Stimulated activated CD4-positive, alpha-beta T cell treated with anti-CD3 and anti-CD28 coated beads, Interleukin-12 subunit alpha, Interleukin-12 subunit beta, amount 100 ng/mL, for 48 hours (primary cell): ENCODE measurements at regions not wholly inside any gene's neighbourhood (a gene's known extent, or its start where the extent isn't known, plus 50 kb on each side); places are given as distances from the start of the nearest gene placed in this dataset.
"Not testable (repeated sequence)": the region's sequence is repeated elsewhere in the genome, so short reads cannot be mapped to it uniquely, and the experiment has no call there.

Source experiments
- DNase-seq, 3 donors: peaks; one replicate each; pipeline ENCODE4 v3.0.0-alpha.2; 2020; ENCODE audit warnings: low read depth in 2 of 3, low spot score in 1 of 3

DNA sequence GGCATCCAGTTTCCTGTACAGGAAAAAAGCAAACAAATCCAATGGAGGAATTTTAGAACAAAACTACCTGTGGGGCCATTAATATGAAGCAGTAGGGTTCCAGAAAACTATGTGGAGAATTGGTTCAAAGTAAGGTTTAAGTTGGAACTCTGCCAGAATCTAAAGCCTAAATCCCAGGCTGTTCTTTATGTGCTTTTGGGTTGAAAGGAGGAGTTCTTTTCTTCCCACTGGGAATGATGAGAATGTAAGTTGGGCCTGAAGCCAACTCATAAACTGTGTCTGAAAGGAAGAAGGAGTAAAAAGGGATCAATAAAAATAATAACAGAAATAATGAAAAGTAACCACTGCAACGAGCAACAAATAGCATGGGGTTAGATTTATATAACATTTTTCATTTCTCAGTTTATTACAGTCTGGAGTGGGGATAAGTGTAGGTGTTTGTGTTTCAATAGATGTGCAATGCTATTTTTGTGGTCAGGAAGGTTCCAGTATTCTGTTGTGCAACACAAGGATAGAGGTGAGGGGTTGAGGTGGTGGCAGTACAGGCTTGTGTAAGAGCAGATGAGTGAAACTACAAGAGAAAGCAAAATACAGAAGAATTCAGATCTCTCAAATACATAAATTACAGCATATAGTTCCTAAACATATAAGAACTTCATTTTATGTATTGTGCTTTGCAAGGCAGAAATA lies 373.6 kb downstream of the EMP1 start:
- no peak for DNase-seq

- no peak for DNase-seq
Measured at GRCh38 chr12:13566292-13566691, 369.8 kb downstream of the EMP1 start.

- DNase-seq = no peak
Measured at GRCh38 chr12:13564266-13564810, 367.8 kb downstream of the EMP1 start.

- DNase-seq = no peak
Measured at GRCh38 chr12:13563743-13564125, 367.2 kb downstream of the EMP1 start.

GRCh38 chr12:13562915-13563742 lies 366.6 kb downstream of the EMP1 start:
- no peak for DNase-seq

DNA sequence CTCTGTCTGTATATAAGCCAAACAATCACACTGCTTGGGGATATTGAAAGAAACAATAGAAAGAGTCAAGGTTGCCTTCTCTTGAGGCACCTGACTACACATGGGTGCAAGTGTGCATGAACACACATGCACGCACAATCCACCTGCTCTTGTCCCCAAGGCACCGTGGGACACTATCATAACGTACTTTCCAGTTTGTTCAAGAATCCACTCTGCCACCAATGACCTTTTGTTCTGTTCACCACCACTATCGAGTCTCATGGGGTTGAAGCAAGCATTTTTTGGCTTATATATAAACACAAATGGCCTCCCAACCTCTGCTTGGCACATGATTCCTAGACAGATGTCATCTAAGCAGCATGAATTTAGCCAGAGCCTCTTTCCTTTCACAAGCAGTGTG lies 365.4 kb downstream of the EMP1 start:
- no peak for DNase-seq

GRCh38 chr12:13559318-13559978 lies 362.9 kb downstream of the EMP1 start:
- no peak for DNase-seq

DNA sequence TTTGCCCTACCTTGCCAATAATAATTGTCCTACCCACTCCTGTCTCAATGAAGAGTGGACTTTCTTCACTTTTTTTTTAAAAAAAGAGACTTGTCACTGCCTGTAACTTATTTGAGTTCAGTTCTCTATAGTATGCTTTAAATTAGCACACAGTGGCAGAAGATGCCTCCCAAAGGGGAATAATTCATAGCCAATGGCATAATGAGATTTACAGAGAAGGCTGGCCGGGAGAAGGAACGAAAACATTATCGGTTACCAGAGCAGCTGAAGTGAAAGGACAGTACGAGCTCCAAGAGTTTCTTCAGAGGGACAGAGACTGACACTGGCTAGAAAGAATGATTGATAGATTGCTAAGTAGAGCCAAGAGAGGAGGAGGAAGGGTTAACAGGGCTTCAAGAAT lies 356.3 kb downstream of the EMP1 start:
- DNase-seq = no peak

GRCh38 chr12:13547283-13547682 lies 350.8 kb downstream of the EMP1 start:
- DNase-seq = no peak

GRCh38 chr12:13546231-13546630 lies 349.7 kb downstream of the EMP1 start:
- no peak for DNase-seq

GRCh38 chr12:13539051-13539450 lies 342.5 kb downstream of the EMP1 start:
- DNase-seq = no peak

- DNase-seq = no peak
Measured at GRCh38 chr12:13538136-13538535, 341.6 kb downstream of the EMP1 start.

DNA sequence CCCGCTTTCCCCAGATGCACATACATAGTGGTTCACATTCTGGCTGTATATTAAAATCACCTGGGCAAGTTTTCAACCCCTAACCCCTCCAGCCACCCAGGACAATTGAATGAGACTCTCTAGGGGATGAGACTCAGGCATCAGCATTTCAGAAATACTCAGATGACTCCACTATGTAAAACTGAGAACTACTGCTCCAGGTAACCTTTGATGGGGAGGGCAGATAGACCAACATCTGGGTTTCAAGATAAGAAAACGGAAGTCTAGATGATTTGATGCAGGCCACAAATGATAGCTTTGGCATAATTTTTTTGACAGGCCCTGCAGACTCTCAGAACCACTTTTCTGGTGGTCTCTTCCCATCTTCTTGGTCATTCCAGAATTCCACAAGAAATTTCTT lies 341.1 kb downstream of the EMP1 start:
- DNase-seq = no peak

GRCh38 chr12:13536219-13536910 lies 339.8 kb downstream of the EMP1 start:
- DNase-seq = no peak

- DNase-seq = peak; percentile 33 to 38 (median 35)
Measured at GRCh38 chr12:13534645-13535398, 338.3 kb downstream of the EMP1 start.

DNA sequence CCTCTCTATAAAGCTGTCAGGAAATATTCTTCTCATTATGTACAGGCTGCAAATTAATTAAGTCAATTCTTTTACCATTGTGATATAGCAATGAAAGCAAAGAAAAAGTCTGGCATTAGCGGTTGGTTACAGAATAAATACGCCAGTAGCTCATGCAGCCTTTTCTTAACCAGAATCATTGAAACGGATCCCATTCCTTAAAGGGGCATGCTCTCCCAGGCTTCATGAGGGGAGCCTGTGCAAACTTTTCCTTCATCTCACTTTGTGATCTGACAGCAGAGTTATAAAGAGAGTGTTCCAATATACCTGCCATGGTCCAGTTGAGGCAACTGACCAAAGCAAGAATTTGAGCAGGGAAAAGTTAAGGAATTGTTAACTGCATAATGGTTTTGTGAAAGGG lies 337.7 kb downstream of the EMP1 start:
- no peak for DNase-seq

GRCh38 chr12:13530966-13531365 lies 334.4 kb downstream of the EMP1 start:
- DNase-seq = no peak

DNA sequence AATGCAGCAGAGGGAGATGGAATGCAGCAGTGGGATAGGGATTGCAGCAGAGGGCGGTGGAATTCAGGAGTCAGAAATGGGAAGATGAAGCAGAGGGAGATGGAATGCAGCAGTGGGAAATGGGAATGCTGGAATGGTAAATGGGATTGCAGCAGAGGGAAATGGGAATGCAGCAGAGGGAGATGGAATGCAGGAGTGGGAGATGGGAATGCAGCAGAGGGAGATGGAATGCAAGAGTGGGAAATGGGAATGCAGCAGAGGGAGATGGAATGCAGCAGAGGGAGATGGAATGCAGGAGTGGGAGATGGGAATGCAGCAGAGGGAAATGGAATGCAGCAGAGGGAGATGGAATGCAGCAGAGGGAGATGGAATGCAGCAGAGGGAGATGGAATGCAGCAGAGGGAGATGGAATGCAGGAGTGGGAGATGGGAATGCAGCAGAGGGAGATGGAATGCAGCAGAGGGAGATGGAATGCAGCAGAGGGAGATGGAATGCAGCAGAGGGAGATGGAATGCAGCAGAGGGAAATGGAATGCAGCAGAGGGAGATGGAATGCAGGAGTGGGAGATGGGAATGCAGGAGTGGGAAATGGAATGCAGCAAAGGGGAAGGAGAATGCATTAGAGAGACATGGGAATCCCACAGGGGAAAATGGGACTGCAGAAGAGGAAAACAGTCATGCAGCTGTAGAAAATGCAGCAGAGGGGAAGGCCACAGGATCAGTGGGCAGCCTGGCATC lies 329.8 kb downstream of the EMP1 start:
- not testable (repeated sequence) for DNase-seq

GRCh38 chr12:13523536-13524307 lies 327.2 kb downstream of the EMP1 start:
- DNase-seq = no peak
